SK-N-SH (cell line): ENCODE measurements at regions not wholly inside any gene's neighbourhood (a gene's known extent, or its start where the extent isn't known, plus 50 kb on each side); places are given as distances from the start of the nearest gene placed in this dataset.

Experiments
- CTCF ChIA-PET: fragments of 300-600, 350-600 bp; formaldehyde crosslinking; extraction: SDS; loops from one replicate; lab custom pipeline; 2021; lab: Yijun Ruan, JAX
- POLR2A ChIA-PET: fragments of 350-600 bp; sonication (Branson Sonifier 250); formaldehyde crosslinking; extraction: SDS; loops from one replicate; lab custom pipeline; 2020; ENCODE audit warnings: antibody characterized with exemption, inconsistent platforms; lab: Yijun Ruan, JAX
- DNase-seq: peaks from one replicate; pipeline ENCODE4 v3.0.0; 2012
- H2AFZ ChIP-seq: fragments of 200-600 bp; sonication (generic); 2 replicates; pipeline ENCODE4 v1.8.1; 2016; ENCODE audit warnings: antibody characterized with exemption, mild to moderate bottlenecking, low read depth
- H3F3A ChIP-seq: fragments of 200-600 bp; sonication (generic); replicated peaks from 2 replicates; pipeline ENCODE3; 2016; ENCODE audit warnings: antibody characterized with exemption, mild to moderate bottlenecking; ENCODE audit not compliant: insufficient read depth
- H3K27ac ChIP-seq, 2 experiments: fragments of 200-500 bp in 1 of 2; fragments of 200-600 bp in 1 of 2; sonication (Bioruptor generic) in 1 of 2; sonication (generic), shearing (Covaris generic) in 1 of 2; 2 replicates each; pipeline versions ENCODE4 v1.5.1 to v1.6.1; 2014 to 2016; ENCODE audit warnings: low read depth in 2 of 2, inconsistent platforms in 1 of 2, low read length in 1 of 2, mild to moderate bottlenecking in 1 of 2, mixed read lengths in 1 of 2
- H3K27me3 ChIP-seq: fragments of 200-600 bp; sonication (generic), shearing (Covaris generic); 2 replicates; pipeline ENCODE4 v1.6.1; 2016; ENCODE audit warnings: mixed run types; ENCODE audit not compliant: insufficient read depth
- H3K36me3 ChIP-seq, 2 experiments: fragments of 200-500 bp in 1 of 2; fragments of 200-600 bp in 1 of 2; sonication (Bioruptor generic) in 1 of 2; sonication (generic) in 1 of 2; replicated peaks in 1 of 2; 2 replicates each; pipeline versions ENCODE3 to v1.5.1; 2014 to 2016; ENCODE audit warnings: low read length in 1 of 2, mild to moderate bottlenecking in 1 of 2; ENCODE audit not compliant: insufficient read depth in 2 of 2, control insufficient read depth in 1 of 2
- H3K4me1 ChIP-seq, 2 experiments: fragments of 200-500 bp in 1 of 2; fragments of 200-600 bp in 1 of 2; sonication (Bioruptor generic) in 1 of 2; sonication (generic), shearing (Covaris generic) in 1 of 2; 2 replicates each; pipeline versions ENCODE4 v1.5.1 to v1.6.1; 2014 to 2016; ENCODE audit warnings: low read depth in 1 of 2, low read length in 1 of 2, mixed run types in 1 of 2; ENCODE audit not compliant: insufficient read depth in 2 of 2, control insufficient read depth in 1 of 2
- H3K4me2 ChIP-seq: fragments of 200-600 bp; sonication (generic), shearing (Covaris generic); 2 replicates; pipeline ENCODE4 v1.6.1; 2017; ENCODE audit warnings: mixed run types
- H3K4me3 ChIP-seq, 2 experiments: fragments of 200-500 bp in 1 of 2; fragments of 200-600 bp in 1 of 2; sonication (Bioruptor generic) in 1 of 2; sonication (generic), shearing (Covaris generic) in 1 of 2; 2 replicates each; pipeline versions ENCODE4 v1.5.1 to v1.8.1; 2014 to 2016; ENCODE audit warnings: low read depth in 2 of 2, inconsistent platforms in 1 of 2, low read length in 1 of 2, mild to moderate bottlenecking in 1 of 2, mixed read lengths in 1 of 2, moderate library complexity in 1 of 2
- H3K79me2 ChIP-seq: fragments of 200-600 bp; sonication (generic); 2 replicates; pipeline ENCODE4 v1.8.1; 2017; ENCODE audit warnings: mild to moderate bottlenecking; ENCODE audit not compliant: insufficient read depth
- H3K9ac ChIP-seq: fragments of 200-600 bp; sonication (generic); 2 replicates; pipeline ENCODE4 v1.6.1; 2017; ENCODE audit warnings: mixed run types
- H3K9me2 ChIP-seq: fragments of 200-600 bp; sonication (generic); 2 replicates; pipeline ENCODE4 v1.6.1; 2017; ENCODE audit warnings: mixed run types
- H3K9me3 ChIP-seq: fragments of 200-600 bp; sonication (generic); 2 replicates; pipeline ENCODE4 v1.6.1; 2017; ENCODE audit warnings: mixed run types, mild to moderate bottlenecking, moderate library complexity
- H4K20me1 ChIP-seq: fragments of 200-600 bp; sonication (generic); 2 replicates; pipeline ENCODE4 v1.6.1; 2017; ENCODE audit warnings: mild to moderate bottlenecking, mixed run types; ENCODE audit not compliant: insufficient read depth
- CHD2 ChIP-seq: fragments of 150-350 bp; IDR thresholded peaks from 2 replicates; pipeline ENCODE4 v1.6.1; 2018; ENCODE audit warnings: low read length; ENCODE audit not compliant: partially characterized antibody
- ELF1 ChIP-seq: IDR thresholded peaks from 2 replicates; pipeline ENCODE4 v1.4.0; 2012
- FOXJ3 ChIP-seq: sonication (generic); formaldehyde crosslinking; IDR thresholded peaks from 2 replicates; pipeline ENCODE4 v1.5.1; 2020; ENCODE audit warnings: mild to moderate bottlenecking, missing genetic modification reagents
- MAX ChIP-seq: IDR thresholded peaks from 2 replicates; pipeline ENCODE4 v1.4.0; 2012; ENCODE audit warnings: low read depth
- MEF2A ChIP-seq: IDR thresholded peaks from 2 replicates; pipeline ENCODE4 v1.4.0; 2012; ENCODE audit warnings: low read depth, borderline replicate concordance
- NRF1 ChIP-seq: IDR thresholded peaks from 2 replicates; pipeline ENCODE4 v1.6.1; 2012; ENCODE audit warnings: low read depth, mild to moderate bottlenecking, low read length
- POLR2AphosphoS5 ChIP-seq: IDR thresholded peaks from 2 replicates; pipeline ENCODE4 v1.6.1; 2012; ENCODE audit warnings: low read depth, low read length
- RCOR1 ChIP-seq: fragments of 150-350 bp; IDR thresholded peaks from 2 replicates; pipeline ENCODE4 v1.6.1; 2017; ENCODE audit warnings: antibody characterized with exemption, low read length
- RFX5 ChIP-seq: IDR thresholded peaks from 2 replicates; pipeline ENCODE4 v1.6.1; 2012; ENCODE audit warnings: mild to moderate bottlenecking, improper control_type of control experiment, low read length
- RXRA ChIP-seq: IDR thresholded peaks from 2 replicates; pipeline ENCODE4 v1.4.0; 2012; ENCODE audit warnings: low read depth, mild to moderate bottlenecking, borderline replicate concordance
- TCF12 ChIP-seq: IDR thresholded peaks from 2 replicates; pipeline ENCODE4 v1.4.0; 2012
- TEAD4 ChIP-seq: IDR thresholded peaks from 2 replicates; pipeline ENCODE4 v1.4.0; 2012; ENCODE audit warnings: mild to moderate bottlenecking, borderline replicate concordance; ENCODE audit not compliant: insufficient read depth
- USF2 ChIP-seq: fragments of 150-350 bp; IDR thresholded peaks from 2 replicates; pipeline ENCODE4 v1.6.1; 2017; ENCODE audit warnings: antibody characterized with exemption, low read length, low read depth, borderline replicate concordance
- YY1 ChIP-seq: IDR thresholded peaks from 2 replicates; pipeline ENCODE4 v1.4.0; 2012; ENCODE audit warnings: low read depth, mild to moderate bottlenecking
- WGBS: methylation state at CpG from one replicate; pipeline ENCODE4 v1.1.6; 2017; ENCODE audit warnings: low lambda C conversion rate; 5-methylcytosine and 5-hydroxymethylcytosine counted together
- TF ChIP-seq, protein P1 (sequence below): fragments of 200-600 bp; sonication (generic); IDR thresholded peaks from 2 replicates; pipeline ENCODE4 v1.6.1; 2017; ENCODE audit warnings: antibody characterized with exemption, mild to moderate bottlenecking, moderate library complexity
- TF ChIP-seq, protein P2 (sequence below): IDR thresholded peaks from 2 replicates; pipeline ENCODE4; 2012

- Histone ChIP-seq H3K4me2 (no peak overlapping the region), H3K27me3 (no peaks in the 10 kb centered on the region), H2AFZ (no peak overlapping the region), H3K9me2 (no peaks in the 10 kb centered on the region), H3K4me3 (no peak overlapping the region), H3K9ac (no peak overlapping the region), H4K20me1 (no peaks in the 10 kb centered on the region), H3K4me1 (peaks cover 0 to 7% of the 10 kb centered on the region in 2 experiments; a peak in 1 of 4 replicates), H3K79me2 (no peaks in the 10 kb centered on the region), H3K27ac (no peak overlapping the region), H3F3A (peaks cover 5% of the 10 kb centered on the region), H3K9me3 (no peaks in the 10 kb centered on the region), H3K36me3 (no peaks in the 10 kb centered on the region)
- CTCF ChIA-PET = no interaction called here
- POLR2A ChIA-PET = no interaction called here
- TF ChIP-seq MEF2A (no peak), TEAD4 (no peak), ELF1 (no peak), TCF12 (no peak), USF2 (no peak), NRF1 (no peak), MAX (no peak), YY1 (no peak), RXRA (no peak), CHD2 (no peak)
- TF ChIP-seq, protein P1, sequence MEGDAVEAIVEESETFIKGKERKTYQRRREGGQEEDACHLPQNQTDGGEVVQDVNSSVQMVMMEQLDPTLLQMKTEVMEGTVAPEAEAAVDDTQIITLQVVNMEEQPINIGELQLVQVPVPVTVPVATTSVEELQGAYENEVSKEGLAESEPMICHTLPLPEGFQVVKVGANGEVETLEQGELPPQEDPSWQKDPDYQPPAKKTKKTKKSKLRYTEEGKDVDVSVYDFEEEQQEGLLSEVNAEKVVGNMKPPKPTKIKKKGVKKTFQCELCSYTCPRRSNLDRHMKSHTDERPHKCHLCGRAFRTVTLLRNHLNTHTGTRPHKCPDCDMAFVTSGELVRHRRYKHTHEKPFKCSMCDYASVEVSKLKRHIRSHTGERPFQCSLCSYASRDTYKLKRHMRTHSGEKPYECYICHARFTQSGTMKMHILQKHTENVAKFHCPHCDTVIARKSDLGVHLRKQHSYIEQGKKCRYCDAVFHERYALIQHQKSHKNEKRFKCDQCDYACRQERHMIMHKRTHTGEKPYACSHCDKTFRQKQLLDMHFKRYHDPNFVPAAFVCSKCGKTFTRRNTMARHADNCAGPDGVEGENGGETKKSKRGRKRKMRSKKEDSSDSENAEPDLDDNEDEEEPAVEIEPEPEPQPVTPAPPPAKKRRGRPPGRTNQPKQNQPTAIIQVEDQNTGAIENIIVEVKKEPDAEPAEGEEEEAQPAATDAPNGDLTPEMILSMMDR = no peak
- TF ChIP-seq, protein P2, sequence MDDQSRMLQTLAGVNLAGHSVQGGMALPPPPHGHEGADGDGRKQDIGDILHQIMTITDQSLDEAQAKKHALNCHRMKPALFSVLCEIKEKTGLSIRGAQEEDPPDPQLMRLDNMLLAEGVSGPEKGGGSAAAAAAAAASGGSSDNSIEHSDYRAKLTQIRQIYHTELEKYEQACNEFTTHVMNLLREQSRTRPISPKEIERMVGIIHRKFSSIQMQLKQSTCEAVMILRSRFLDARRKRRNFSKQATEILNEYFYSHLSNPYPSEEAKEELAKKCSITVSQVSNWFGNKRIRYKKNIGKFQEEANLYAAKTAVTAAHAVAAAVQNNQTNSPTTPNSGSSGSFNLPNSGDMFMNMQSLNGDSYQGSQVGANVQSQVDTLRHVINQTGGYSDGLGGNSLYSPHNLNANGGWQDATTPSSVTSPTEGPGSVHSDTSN = no peak
- no peak for DNase-seq
Measured at GRCh38 chr3:178310949-178311348, 225.3 kb upstream of the KCNMB2 start.

DNA sequence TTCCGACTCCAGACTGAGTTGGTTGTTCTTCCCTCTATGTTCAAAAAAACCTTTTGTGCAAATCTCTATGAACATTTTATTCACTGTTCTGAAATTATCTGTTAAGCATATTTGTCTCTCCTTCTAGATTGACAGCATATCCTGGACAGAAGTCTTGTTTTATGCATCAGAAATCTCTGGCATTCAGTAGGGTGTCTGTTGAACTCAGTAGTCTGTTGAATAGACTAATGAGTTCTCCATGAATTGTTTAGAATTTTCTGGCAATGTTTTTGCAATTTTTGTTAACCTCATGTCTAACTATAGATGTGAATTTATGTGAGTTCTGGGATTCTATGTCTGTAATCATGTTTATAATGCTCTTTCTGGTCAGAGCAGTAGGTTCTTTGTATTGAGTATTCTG lies 222.5 kb upstream of the KCNMB2 start:
- H3K4me1 ChIP-seq = peaks cover 0 to 3% of the 10 kb centered on the region in 2 experiments; a peak in 1 of 4 replicates

More for the DNA sequence above, 222.5 kb upstream of the KCNMB2 start:
- TF ChIP-seq FOXJ3 (CRISPR knock-in tag) = no peak
- no peak for TF ChIP-seq POLR2AphosphoS5
- no peak for TF ChIP-seq RFX5
- TF ChIP-seq RCOR1 = no peak
- TF ChIP-seq YY1 = no peak
- TF ChIP-seq, all 33 proteins: peak for 0
- no peaks in the 10 kb centered on the region for H3K79me2 ChIP-seq
- no peak overlapping the region for H3K27ac ChIP-seq
- POLR2A ChIA-PET = no interaction called here
- no peaks in the 10 kb centered on the region for H4K20me1 ChIP-seq
- peaks cover 4% of the 10 kb centered on the region for H3F3A ChIP-seq
- WGBS = 97% methylated on average over 1 of the region's 1 CpG
- H3K36me3 ChIP-seq = no peaks in the 10 kb centered on the region
- no peak overlapping the region for H3K4me2 ChIP-seq
- no peak overlapping the region for H2AFZ ChIP-seq
- H3K27me3 ChIP-seq = no peaks in the 10 kb centered on the region
- CTCF ChIA-PET = no interaction called here
- DNase-seq = no peak
- no peaks in the 10 kb centered on the region for H3K9me2 ChIP-seq
- no peak overlapping the region for H3K4me3 ChIP-seq
- no peaks in the 10 kb centered on the region for H3K9me3 ChIP-seq
- H3K9ac ChIP-seq = no peak overlapping the region
